Kidney capillary endothelial cell (primary cell): ENCODE measurements at regions not wholly inside any gene's neighbourhood (a gene's known extent, or its start where the extent isn't known, plus 50 kb on each side); places are given as distances from the start of the nearest gene placed in this dataset.
"Not testable (repeated sequence)": the region's sequence is repeated elsewhere in the genome, so short reads cannot be mapped to it uniquely, and the experiment has no call there.

Experiments used
- DNase-seq: peaks from one replicate; pipeline ENCODE4 v3.0.0-alpha.2; 2018; ENCODE audit warnings: low spot score

DNA sequence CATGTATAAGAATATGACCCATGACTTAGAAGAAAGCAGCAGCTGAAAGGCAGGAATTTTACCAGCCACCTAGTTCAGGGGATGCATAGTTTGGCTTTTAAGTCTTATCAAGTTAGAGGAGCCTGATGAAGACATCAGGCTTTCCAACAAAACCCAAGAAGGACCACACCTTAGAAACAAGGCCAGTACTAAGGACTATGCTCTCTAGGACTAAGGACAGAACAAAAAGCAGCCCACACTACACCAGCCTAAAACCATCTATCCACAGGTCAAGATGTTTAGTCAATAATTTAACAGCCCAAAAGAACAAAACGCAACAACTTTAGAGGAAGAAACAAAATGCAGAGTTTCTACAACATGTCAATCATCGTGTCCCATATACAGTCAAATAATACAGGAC is 408.9 kb upstream of the RGMB start:
- no peak for DNase-seq

GRCh38 chr5:98365126-98365525 is 408.3 kb upstream of the RGMB start:
- DNase-seq = no peak

GRCh38 chr5:98368141-98368540 is 405.3 kb upstream of the RGMB start:
- DNase-seq = peak; percentile 7

- DNase-seq = no peak
Measured at GRCh38 chr5:98372351-98372750, 401.1 kb upstream of the RGMB start.

- no peak for DNase-seq
Measured at GRCh38 chr5:98391921-98392625, 381.4 kb upstream of the RGMB start.

GRCh38 chr5:98393205-98393604 is 380.3 kb upstream of the RGMB start:
- not testable (repeated sequence) for DNase-seq

GRCh38 chr5:98397081-98397480 is 376.4 kb upstream of the RGMB start:
- no peak for DNase-seq

DNA sequence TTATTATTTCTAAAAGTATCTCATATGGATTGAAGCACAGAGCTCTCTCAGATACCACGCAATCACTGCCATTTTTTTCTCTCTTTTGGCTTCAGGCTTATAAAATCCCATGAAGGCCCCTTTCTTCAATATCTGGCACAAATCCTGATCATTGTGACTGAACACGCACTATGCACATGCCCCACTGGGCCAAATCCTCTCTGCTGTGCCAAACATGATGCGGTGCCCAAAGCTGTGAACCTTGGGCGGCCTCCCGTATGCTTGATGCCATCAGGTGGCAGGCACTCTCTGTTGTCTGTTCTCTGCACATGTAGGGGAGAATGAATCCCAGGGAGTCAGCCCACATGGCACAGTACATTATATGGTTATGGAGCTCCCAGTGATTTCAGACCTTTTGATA is 375.0 kb upstream of the RGMB start:
- no peak for DNase-seq

DNA sequence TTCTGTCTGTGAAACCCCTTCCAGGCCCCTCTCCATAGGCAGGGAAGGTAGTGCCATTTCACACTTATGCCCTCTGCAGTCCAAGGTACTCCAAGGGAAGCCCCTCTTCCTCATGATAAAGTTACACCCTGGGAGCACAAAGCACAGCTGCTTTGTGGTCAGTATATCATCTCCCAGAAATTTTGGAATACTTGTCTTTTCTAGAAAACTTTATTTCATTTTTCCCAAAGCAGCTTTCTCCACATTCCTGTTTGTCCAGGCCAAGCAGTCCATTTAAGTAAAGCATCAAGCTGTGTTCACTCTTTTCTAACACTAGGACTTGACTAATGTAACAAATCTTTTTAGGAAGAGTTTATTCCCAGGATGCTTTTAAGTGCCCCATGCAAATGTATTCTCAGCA is 371.8 kb upstream of the RGMB start:
- DNase-seq = no peak

GRCh38 chr5:98402130-98402529 is 371.3 kb upstream of the RGMB start:
- no peak for DNase-seq

DNA sequence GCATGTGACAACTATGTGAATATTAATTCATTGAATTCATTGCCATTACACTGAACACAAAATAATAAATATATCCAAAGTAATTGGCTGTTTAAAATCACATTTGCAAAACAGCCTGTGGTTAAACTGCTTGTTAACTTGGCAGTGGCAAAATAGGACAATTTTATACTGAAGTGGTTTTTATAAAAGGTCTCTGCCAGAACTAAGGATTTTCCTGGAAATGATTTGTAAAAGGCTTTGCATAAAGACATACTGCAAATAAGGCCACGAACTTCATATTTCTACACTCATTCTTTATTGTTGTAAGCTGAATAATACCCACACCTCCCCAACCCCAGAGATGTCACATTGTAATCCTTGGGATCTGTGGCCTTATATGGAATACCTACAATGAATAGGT is 370.3 kb upstream of the RGMB start:
- DNase-seq = no peak

GRCh38 chr5:98414938-98415337 is 358.5 kb upstream of the RGMB start:
- no peak for DNase-seq

- no peak for DNase-seq
Measured at GRCh38 chr5:98415663-98416062, 357.8 kb upstream of the RGMB start.

DNA sequence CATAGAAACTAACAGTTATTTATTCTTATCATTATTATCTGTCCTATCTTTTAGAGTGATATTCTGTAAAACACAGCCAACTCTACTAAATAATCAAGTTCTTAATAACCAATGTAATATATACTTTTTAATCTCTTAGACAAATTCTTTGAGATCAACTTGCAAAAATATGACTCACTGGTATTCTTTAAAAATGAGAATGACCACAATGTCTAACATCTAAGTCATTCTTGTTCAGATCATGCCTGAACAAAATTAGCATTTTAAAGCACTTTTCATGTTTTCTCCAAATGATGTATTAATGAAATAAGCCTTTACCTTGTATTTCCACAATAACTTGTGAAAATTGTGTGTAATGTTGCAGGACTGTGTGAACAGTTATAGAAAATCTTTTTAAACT is 356.9 kb upstream of the RGMB start:
- DNase-seq = no peak

DNA sequence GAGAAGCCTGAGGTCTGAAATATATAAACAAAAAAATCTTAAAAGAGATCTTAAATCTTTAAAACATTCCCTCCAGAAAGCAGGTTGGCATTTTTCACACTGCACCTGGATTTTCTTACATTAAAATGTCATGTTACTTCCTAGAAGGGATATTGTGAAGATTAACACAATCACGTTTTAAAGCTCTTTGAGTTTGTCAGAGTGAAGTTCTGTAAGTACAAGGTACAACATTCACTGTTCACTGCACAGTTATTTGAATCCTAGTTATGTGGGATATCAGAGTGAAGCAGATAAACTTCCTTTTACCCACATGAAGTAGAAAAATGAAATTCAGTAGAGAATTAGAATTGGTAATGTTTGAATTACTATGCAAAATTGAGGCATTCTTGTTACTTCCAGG is 353.6 kb upstream of the RGMB start:
- no peak for DNase-seq

DNA sequence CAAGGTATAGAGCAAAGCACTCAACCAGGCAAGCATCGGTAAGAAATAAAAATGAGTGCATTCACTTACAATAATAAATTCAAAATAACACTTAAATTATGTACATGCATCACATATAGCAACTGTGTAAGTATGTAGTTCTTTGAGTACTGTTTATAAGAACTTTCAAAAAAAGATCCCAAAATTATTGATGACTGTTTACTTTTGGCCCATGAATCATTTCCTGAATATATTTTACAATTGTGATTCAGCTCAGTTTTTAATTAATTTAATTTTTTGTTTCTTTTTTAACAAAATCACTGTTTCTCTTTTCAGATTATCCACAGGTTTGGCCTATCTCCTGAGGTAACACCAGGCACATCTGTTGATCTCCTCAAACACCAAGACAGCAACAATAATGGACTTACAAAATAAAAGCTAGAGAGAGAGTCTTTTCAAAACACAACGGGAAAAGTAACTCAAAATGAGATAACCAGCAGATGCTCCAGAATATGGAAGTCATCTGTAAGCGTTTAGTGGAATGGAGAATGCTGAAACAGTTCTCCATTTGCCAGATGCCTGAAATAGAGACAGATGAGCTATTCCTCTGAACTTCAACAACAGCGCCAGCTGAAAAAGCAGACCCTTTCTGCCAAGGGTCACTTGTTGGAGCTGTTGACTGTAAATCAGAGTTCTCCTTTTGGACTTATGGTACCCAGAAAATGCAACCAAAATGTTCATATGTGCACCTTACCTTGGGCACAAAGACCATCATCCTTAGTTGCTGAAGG is 348.6 kb upstream of the RGMB start:
- no peak for DNase-seq

- no peak for DNase-seq
Measured at GRCh38 chr5:98425640-98426039, 347.8 kb upstream of the RGMB start.

GRCh38 chr5:98428806-98429205 is 344.7 kb upstream of the RGMB start:
- DNase-seq = no peak

- DNase-seq = no peak
Measured at GRCh38 chr5:98432378-98432777, 341.1 kb upstream of the RGMB start.

DNA sequence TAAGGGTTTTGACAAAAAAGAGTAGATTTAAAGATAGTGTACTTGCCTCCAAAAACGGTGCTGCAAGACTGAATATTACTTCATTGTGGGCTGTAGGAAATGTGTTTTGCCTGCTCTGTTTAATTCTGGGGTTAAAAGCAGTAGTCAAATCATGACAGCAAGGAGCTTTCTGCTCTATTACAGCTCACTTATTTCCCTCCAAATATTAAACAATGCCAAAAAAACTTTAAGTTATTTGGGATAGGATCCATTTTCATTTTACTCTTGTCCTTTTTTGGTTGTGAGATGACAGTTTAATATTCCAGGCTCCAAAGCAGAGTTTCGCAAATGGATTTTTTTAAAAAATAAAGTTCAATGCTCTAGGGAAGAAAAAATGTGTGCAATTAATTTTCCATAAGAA is 340.4 kb upstream of the RGMB start:
- DNase-seq = no peak

GRCh38 chr5:98433673-98434072 is 339.8 kb upstream of the RGMB start:
- peak; percentile 30 for DNase-seq

DNA sequence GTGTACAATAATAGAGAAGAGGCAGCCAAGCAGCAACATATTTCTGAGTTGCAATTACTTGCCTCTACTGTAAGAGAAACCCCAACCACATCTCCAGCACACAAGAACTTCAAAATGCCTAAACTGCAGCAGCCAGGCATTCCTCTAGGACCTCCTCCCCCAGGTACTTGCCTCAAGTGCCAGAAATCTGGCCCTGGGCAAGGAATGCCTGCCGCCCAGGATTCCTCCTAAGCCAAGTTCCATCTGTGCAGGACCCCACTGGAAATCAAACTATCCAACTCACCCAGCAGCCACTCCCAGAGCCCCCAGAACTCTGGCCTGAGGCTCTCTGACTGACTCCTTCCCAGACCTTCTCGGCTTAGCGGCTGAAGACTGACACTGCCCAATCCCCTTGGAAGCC is 336.8 kb upstream of the RGMB start:
- DNase-seq = no peak

DNA sequence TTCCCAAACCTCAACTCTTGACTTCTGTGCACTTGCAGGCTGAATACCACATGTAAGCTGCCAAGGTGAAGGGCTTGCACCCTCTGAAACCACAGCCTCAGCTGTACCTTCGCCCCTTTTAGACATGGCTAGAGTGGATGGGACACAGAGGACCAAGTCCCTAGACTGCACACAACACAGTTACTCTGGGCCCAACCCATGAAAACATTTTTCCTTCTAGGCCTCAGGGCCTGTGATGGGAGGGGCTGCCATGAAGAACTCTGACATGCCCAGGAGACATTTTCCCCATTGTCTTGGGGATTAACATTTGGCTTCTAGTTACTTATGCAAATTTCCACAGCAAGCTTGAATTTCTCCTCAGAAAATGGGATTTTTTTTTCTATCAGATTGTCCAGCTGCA is 331.0 kb upstream of the RGMB start:
- DNase-seq = no peak

DNA sequence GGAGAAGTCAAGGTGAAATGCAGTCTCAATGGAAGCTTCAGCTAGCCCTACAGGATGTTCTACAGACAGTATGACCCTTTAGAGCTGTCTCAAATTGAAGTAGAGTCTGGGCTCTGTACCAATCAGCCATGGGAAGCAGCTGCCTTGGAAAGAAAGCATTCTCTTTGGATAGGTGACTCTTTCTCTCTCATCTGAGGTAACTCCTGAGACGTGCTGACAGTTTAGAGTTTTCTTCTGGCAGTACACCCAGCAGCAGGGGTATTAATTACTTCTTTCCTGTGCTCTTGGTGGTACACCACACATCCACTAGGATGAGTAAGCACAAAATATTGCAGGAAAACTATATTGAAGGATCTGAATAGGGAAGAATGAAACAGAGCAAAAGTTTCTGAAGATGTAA is 329.6 kb upstream of the RGMB start:
- no peak for DNase-seq
